ENCODE measurements at regions not wholly inside any gene's neighbourhood (a gene's known extent, or its start where the extent isn't known, plus 50 kb on each side); places are given as distances from the start of the nearest gene placed in this dataset.
A peak's percentile ranks its signal among the peaks of the same experiment; 100 is the strongest.

DNA sequence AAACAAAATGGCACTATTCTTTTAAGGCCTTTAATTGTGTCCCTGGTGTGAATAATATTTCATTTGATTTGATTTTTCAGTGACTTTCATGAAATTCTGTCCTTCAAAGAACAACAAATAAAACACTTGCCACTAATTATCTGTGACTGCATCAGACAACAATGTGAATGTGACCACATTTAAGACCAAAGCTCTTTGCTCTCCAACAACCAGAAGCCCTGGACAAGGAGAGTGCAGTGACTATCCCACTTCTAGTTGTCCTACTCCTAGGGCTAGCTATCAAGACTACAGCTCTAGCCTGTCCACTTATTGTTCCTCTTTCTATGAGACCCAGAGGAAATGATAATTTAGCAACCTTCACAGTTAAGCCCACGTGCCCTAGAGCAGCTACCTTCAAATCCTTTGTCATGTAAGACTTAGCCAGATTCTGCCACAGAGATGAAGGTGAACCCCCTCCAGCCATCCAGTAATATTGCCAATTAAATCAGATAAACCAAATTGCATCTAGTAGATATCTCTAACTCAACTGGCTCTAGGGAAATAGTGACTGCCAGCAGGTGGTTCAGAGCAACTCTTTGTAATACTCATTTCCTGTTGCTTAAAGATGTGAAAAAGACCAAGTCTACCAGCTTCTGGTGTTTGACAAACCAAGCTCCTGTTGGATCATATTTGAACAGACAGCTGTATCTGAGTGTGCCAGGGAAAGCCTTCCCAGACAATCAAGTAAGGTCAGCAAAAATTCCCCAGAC is 142.6 kb upstream of the BLID start:
- no peak for ATAC-seq
- TF ChIP-seq ESRRG (CRISPR knock-in tag; IDR thresholded peaks at IDR 0.05), result no peak
- TF ChIP-seq ARNTL (CRISPR knock-in tag; IDR thresholded peaks at IDR 0.05; ENCODE audit: borderline replicate concordance, low read depth), result no peak
- no peak for TF ChIP-seq ZNF8 (CRISPR knock-in tag; IDR thresholded peaks at IDR 0.05)
- TF ChIP-seq, protein P1, sequence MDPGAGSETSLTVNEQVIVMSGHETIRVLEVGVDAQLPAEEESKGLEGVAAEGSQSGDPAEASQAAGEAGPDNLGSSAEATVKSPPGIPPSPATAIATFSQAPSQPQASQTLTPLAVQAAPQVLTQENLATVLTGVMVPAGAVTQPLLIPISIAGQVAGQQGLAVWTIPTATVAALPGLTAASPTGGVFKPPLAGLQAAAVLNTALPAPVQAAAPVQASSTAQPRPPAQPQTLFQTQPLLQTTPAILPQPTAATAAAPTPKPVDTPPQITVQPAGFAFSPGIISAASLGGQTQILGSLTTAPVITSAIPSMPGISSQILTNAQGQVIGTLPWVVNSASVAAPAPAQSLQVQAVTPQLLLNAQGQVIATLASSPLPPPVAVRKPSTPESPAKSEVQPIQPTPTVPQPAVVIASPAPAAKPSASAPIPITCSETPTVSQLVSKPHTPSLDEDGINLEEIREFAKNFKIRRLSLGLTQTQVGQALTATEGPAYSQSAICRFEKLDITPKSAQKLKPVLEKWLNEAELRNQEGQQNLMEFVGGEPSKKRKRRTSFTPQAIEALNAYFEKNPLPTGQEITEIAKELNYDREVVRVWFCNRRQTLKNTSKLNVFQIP (CRISPR knock-in tag; IDR thresholded peaks at IDR 0.05; ENCODE audit: borderline replicate concordance, low read depth), result no peak

DNA sequence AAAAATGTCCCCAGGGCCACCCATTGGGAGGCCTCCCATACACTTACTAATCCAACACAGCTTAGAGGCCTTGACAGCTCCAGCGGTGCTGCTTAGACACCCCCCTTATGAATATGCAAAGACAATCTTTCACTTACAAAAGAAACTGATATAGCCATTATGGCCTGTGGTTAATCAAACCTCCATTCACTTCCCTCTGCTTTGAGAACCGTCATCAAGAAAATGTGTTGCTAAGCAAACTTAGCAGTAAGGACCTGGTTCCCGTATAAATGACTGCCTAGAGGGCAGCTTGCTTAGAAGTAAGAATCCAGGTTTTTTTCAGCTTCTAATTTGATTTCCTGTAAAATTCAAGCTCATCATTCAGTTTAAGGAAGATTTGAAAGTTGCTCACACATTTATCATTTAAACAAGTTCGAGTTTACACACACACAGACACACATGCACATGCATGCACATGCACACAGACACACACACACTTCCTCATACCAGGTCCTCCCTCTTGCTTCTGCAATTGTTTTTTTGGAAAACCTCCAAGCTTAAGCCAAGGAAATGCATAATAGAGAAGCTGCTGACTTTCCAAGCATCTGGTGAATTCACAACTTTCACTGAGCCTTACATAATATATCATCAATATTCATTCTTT is 137.7 kb upstream of the BLID start:
- 0 out of 3 replicates have a peak, but pooled peaks have one; percentile 31 for ATAC-seq
- TF ChIP-seq RARB (CRISPR knock-in tag; IDR thresholded peaks at IDR 0.05), result no peak
- TF ChIP-seq SNAI2 (CRISPR knock-in tag; IDR thresholded peaks at IDR 0.05), result no peak
- TF ChIP-seq TSHZ2 (CRISPR knock-in tag; IDR thresholded peaks at IDR 0.05), result no peak
- no peak for TF ChIP-seq ARNTL (CRISPR knock-in tag; IDR thresholded peaks at IDR 0.05; ENCODE audit: borderline replicate concordance, low read depth)
- TF ChIP-seq ZNF70 (CRISPR knock-in tag; IDR thresholded peaks at IDR 0.05), result no peak
- TF ChIP-seq GLIS3 (CRISPR knock-in tag; IDR thresholded peaks at IDR 0.05), result no peak
- TF ChIP-seq PATZ1 (CRISPR knock-in tag; IDR thresholded peaks at IDR 0.05; ENCODE audit: borderline replicate concordance), result no peak

GRCh38 chr11:122248939-122249338 is 132.9 kb upstream of the BLID start:
- no peak for ATAC-seq
- no peak for TF ChIP-seq ZFP30 (CRISPR knock-in tag; IDR thresholded peaks at IDR 0.05)
- no peak for TF ChIP-seq ZNF70 (CRISPR knock-in tag; IDR thresholded peaks at IDR 0.05)
- TF ChIP-seq, protein P1 (CRISPR knock-in tag; IDR thresholded peaks at IDR 0.05; ENCODE audit: borderline replicate concordance, low read depth), result no peak
- no peak for TF ChIP-seq CREB5 (CRISPR knock-in tag; IDR thresholded peaks at IDR 0.05; ENCODE audit: low read depth)
- TF ChIP-seq ZFP3 (CRISPR knock-in tag; IDR thresholded peaks at IDR 0.05), result no peak

DNA sequence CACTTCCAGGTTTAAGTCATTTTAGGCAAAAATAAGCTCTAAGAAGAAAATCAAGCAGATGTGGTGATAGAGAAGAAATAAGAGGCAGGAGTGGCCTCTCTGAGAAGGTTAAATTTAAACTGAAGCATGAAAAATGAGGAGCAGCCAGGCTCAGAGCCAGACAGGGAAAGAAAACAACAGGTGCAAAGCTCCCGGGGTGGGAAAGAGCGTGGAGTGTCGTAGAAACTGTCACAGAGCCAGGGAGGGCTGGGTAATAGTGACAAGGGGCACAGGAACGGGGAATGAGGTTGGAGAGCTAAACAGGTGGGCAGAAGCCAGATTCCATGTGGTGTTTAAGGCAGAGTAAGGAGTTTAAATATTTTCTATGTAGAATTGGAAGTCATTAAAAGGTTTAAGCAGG is 132.1 kb upstream of the BLID start:
- no peak for TF ChIP-seq ZNF8 (CRISPR knock-in tag; IDR thresholded peaks at IDR 0.05)
- TF ChIP-seq, protein P2, sequence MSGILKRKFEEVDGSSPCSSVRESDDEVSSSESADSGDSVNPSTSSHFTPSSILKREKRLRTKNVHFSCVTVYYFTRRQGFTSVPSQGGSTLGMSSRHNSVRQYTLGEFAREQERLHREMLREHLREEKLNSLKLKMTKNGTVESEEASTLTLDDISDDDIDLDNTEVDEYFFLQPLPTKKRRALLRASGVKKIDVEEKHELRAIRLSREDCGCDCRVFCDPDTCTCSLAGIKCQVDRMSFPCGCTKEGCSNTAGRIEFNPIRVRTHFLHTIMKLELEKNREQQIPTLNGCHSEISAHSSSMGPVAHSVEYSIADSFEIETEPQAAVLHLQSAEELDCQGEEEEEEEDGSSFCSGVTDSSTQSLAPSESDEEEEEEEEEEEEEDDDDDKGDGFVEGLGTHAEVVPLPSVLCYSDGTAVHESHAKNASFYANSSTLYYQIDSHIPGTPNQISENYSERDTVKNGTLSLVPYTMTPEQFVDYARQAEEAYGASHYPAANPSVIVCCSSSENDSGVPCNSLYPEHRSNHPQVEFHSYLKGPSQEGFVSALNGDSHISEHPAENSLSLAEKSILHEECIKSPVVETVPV (CRISPR knock-in tag; IDR thresholded peaks at IDR 0.05), result no peak
- no peak for TF ChIP-seq ARNTL (CRISPR knock-in tag; IDR thresholded peaks at IDR 0.05; ENCODE audit: borderline replicate concordance, low read depth)
- no peak for TF ChIP-seq RARB (CRISPR knock-in tag; IDR thresholded peaks at IDR 0.05)
- TF ChIP-seq ZC3H10 (CRISPR knock-in tag; IDR thresholded peaks at IDR 0.05), result no peak
- ATAC-seq, result no peak

All from SK-N-SH treated with all-trans-retinoic acid at 6 μM for 48 hours (cell line).